ENCODE measurements at regions not wholly inside any gene's neighbourhood (a gene's known extent, or its start where the extent isn't known, plus 50 kb on each side); places are given as distances from the start of the nearest gene placed in this dataset.

GRCh38 chr1:172906778-172907592 lies 143.8 kb downstream of the TNFSF18 start:
- no peak for TF ChIP-seq CTCF (IDR thresholded peaks at IDR 0.05; ENCODE audit: insufficient read depth, low read length)
- no peak for TF ChIP-seq REST (IDR thresholded peaks at IDR 0.05; ENCODE audit: insufficient replicate concordance, low read depth)
